ENCODE measurements at regions not wholly inside any gene's neighbourhood (a gene's known extent, or its start where the extent isn't known, plus 50 kb on each side); places are given as distances from the start of the nearest gene placed in this dataset.
"Not testable (repeated sequence)": the region's sequence is repeated elsewhere in the genome, so short reads cannot be mapped to it uniquely, and the experiment has no call there.

GRCh38 chr1:219324171-219324570 lies 150.5 kb downstream of the LYPLAL1 start:
- DNase-seq (no peak), ATAC-seq (ENCODE audit: insufficient read depth, low read depth) (no peak)
- H3K27me3 ChIP-seq (ENCODE audit: insufficient read depth, low read length, poor library complexity), result no peaks in the 10 kb centered on the region
- H3K27ac ChIP-seq (ENCODE audit: low read length), result no peak overlapping the region
- no peak overlapping the region for H3K4me3 ChIP-seq (ENCODE audit: low read depth in 1 of 2, low read length in 2 of 2)
- no peaks in the 10 kb centered on the region for H4K20me1 ChIP-seq (ENCODE audit: insufficient read depth, low read length)
- TF ChIP-seq EZH2 (IDR thresholded peaks at IDR 0.05; ENCODE audit: borderline replicate concordance, low read depth, low read length, severe bottlenecking) (no peak), CTCF (IDR thresholded peaks at IDR 0.05; ENCODE audit: borderline replicate concordance, extremely low read depth, low read length, poor library complexity, severe bottlenecking) (no peak)
- no peaks in the 10 kb centered on the region for H3K36me3 ChIP-seq (ENCODE audit: insufficient read depth, low read length)
- no peaks in the 10 kb centered on the region for H3K79me2 ChIP-seq (ENCODE audit: insufficient read depth, low read length)
- H2AFZ ChIP-seq (ENCODE audit: low read depth, low read length), result no peak overlapping the region
- no peak overlapping the region for H3K4me2 ChIP-seq (ENCODE audit: insufficient read depth, low read length)
- H3K4me1 ChIP-seq (ENCODE audit: insufficient read depth, low read length), result no peaks in the 10 kb centered on the region
- no peaks in the 10 kb centered on the region for H3K9me3 ChIP-seq (ENCODE audit: insufficient read depth, low read length, severe bottlenecking)
- no peak overlapping the region for H3K9ac ChIP-seq (ENCODE audit: low read depth, low read length)

DNA sequence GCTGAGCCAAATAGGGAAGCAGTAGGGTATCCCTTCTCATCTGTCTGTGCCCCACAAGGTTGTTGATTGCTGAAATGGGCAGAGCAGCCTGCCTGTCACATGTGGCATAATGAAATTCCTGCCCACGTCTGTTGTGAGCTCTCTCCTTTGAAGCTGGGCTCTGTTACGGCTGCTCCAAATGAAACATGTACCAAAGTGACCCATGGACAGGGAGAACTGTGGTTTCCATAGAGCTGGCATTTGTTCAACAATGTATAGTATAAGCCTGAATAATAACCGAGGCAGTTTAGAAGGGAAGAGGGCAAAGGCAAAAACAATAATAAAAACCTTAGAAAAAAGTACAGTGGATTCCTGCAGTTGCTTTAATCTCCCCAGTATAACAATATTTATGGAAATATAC lies 149.7 kb downstream of the LYPLAL1 start:
- Histone ChIP-seq H3K36me3 (ENCODE audit: insufficient read depth, low read length) (no peaks in the 10 kb centered on the region), H3K79me2 (ENCODE audit: insufficient read depth, low read length) (no peaks in the 10 kb centered on the region), H3K27ac (ENCODE audit: low read length) (no peak overlapping the region), H4K20me1 (ENCODE audit: insufficient read depth, low read length) (no peaks in the 10 kb centered on the region), H3K4me1 (ENCODE audit: insufficient read depth, low read length) (no peaks in the 10 kb centered on the region), H3K4me3 (ENCODE audit: low read depth in 1 of 2, low read length in 2 of 2) (no peak overlapping the region), H3K9me3 (ENCODE audit: insufficient read depth, low read length, severe bottlenecking) (no peaks in the 10 kb centered on the region), H3K9ac (ENCODE audit: low read depth, low read length) (no peak overlapping the region), H3K27me3 (ENCODE audit: insufficient read depth, low read length, poor library complexity) (no peaks in the 10 kb centered on the region), H3K4me2 (ENCODE audit: insufficient read depth, low read length) (no peak overlapping the region), H2AFZ (ENCODE audit: low read depth, low read length) (no peak overlapping the region)
- TF ChIP-seq CTCF (IDR thresholded peaks at IDR 0.05; ENCODE audit: borderline replicate concordance, extremely low read depth, low read length, poor library complexity, severe bottlenecking) (no peak), EZH2 (IDR thresholded peaks at IDR 0.05; ENCODE audit: borderline replicate concordance, low read depth, low read length, severe bottlenecking) (no peak)
- no peak for DNase-seq
- ATAC-seq (ENCODE audit: insufficient read depth, low read depth), result no peak

DNA sequence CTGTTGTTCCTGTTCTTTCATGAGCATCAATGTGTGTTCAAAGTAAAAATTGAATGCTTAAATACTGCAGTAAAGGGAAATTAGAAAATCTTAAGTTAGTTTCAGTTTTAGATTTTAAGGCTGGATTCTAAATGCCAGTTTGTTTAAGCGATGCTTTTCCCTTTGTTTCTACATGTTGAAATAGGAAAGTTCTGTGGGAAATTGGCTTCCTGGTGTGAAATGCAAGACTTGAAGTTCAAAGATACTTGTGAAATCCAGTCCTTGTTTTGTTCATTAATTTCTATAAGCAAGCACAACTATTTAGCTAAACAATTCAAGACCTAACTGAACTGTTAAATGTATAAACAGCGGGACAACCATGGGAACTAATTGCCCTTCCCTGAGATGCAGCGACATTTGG lies 149.1 kb downstream of the LYPLAL1 start:
- no peak overlapping the region for H2AFZ ChIP-seq (ENCODE audit: low read depth, low read length)
- no peaks in the 10 kb centered on the region for H3K27me3 ChIP-seq (ENCODE audit: insufficient read depth, low read length, poor library complexity)
- TF ChIP-seq EZH2 (IDR thresholded peaks at IDR 0.05; ENCODE audit: borderline replicate concordance, low read depth, low read length, severe bottlenecking) (no peak), CTCF (IDR thresholded peaks at IDR 0.05; ENCODE audit: borderline replicate concordance, extremely low read depth, low read length, poor library complexity, severe bottlenecking) (no peak)
- H3K27ac ChIP-seq (ENCODE audit: low read length), result no peak overlapping the region
- no peaks in the 10 kb centered on the region for H3K36me3 ChIP-seq (ENCODE audit: insufficient read depth, low read length)
- H3K4me3 ChIP-seq (ENCODE audit: low read depth in 1 of 2, low read length in 2 of 2), result no peak overlapping the region
- H3K9ac ChIP-seq (ENCODE audit: low read depth, low read length), result no peak overlapping the region
- H4K20me1 ChIP-seq (ENCODE audit: insufficient read depth, low read length), result no peaks in the 10 kb centered on the region
- ATAC-seq (ENCODE audit: insufficient read depth, low read depth), result no peak
- no peaks in the 10 kb centered on the region for H3K4me1 ChIP-seq (ENCODE audit: insufficient read depth, low read length)
- no peak for DNase-seq
- H3K9me3 ChIP-seq (ENCODE audit: insufficient read depth, low read length, severe bottlenecking), result no peaks in the 10 kb centered on the region
- no peaks in the 10 kb centered on the region for H3K79me2 ChIP-seq (ENCODE audit: insufficient read depth, low read length)
- no peak overlapping the region for H3K4me2 ChIP-seq (ENCODE audit: insufficient read depth, low read length)

DNA sequence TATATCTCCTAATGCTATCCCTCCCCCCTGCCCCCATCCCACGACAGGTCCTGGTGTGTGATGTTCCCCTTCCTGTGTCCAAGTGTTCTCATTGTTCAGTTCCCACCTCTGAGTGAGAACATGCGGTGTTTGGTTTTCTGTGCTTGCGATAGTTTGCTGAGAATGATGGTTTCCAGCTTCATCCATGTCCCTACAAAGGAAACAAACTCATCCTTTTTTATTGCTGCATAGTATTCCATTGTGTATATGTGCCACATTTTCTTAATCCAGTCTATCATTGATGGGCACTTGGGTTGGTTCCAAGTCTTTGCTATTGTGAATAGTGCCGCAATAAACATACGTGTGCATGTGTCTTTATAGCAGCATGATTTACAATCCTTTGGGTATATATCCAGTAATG lies 146.9 kb downstream of the LYPLAL1 start:
- H3K79me2 ChIP-seq (ENCODE audit: insufficient read depth, low read length); H3K4me1 ChIP-seq (ENCODE audit: insufficient read depth, low read length); H3K9me3 ChIP-seq (ENCODE audit: insufficient read depth, low read length, severe bottlenecking); H3K9ac ChIP-seq (ENCODE audit: low read depth, low read length); H3K4me2 ChIP-seq (ENCODE audit: insufficient read depth, low read length); DNase-seq; H3K27ac ChIP-seq (ENCODE audit: low read length); ATAC-seq (ENCODE audit: insufficient read depth, low read depth); H3K36me3 ChIP-seq (ENCODE audit: insufficient read depth, low read length); H3K4me3 ChIP-seq (ENCODE audit: low read depth in 1 of 2, low read length in 2 of 2); H3K27me3 ChIP-seq (ENCODE audit: insufficient read depth, low read length, poor library complexity); H4K20me1 ChIP-seq (ENCODE audit: insufficient read depth, low read length); H2AFZ ChIP-seq (ENCODE audit: low read depth, low read length): not testable (repeated sequence)

Measured in DND-41 (cell line).